ENCODE measurements at regions not wholly inside any gene's neighbourhood (a gene's known extent, or its start where the extent isn't known, plus 50 kb on each side); places are given as distances from the start of the nearest gene placed in this dataset.

GRCh38 chr7:3141326-3141725, 97.7 kb upstream of the CARD11 start:
- TF ChIP-seq CTCF (IDR thresholded peaks at IDR 0.05) (no peak), POLR2A (IDR thresholded peaks at IDR 0.05) (no peak)
